Tibial nerve (tissue), 4 donors: ENCODE measurements at regions not wholly inside any gene's neighbourhood (a gene's known extent, or its start where the extent isn't known, plus 50 kb on each side); places are given as distances from the start of the nearest gene placed in this dataset.

Experiments used
- DNase-seq, 2 donors: peaks; one replicate each; pipeline ENCODE4 v3.0.0-alpha.2; 2019; ENCODE audit warnings: low spot score in 2 of 2
- H3K27ac ChIP-seq, 4 donors: fragments of 200-600 bp; sonication (generic) in 3 of 4; one replicate each; pipeline ENCODE4 v1.5.1; 2017 to 2019; ENCODE audit warnings: mild to moderate bottlenecking in 1 of 4
- H3K27me3 ChIP-seq, 2 donors: fragments of 200-600 bp; sonication (generic) in 1 of 2; one replicate each; pipeline versions ENCODE4 v1.5.1 to v1.6.0; 2017 to 2019
- H3K36me3 ChIP-seq, 3 donors: fragments of 200-600 bp; sonication (generic); one replicate each; pipeline ENCODE4 v1.5.1; 2018 to 2019
- H3K4me1 ChIP-seq, 4 donors: fragments of 200-600 bp; sonication (generic) in 3 of 4; one replicate each; pipeline ENCODE4 v1.5.1; 2017 to 2019
- H3K4me3 ChIP-seq, 4 donors: fragments of 200-600 bp; sonication (generic) in 3 of 4; one replicate each; pipeline ENCODE4 v1.5.1; 2017 to 2019; ENCODE audit warnings: mild to moderate bottlenecking in 1 of 4, moderate library complexity in 1 of 4
- H3K9me3 ChIP-seq, 4 donors: fragments of 200-600 bp; sonication (generic) in 3 of 4; one replicate each; pipeline ENCODE4 v1.5.1; 2017 to 2019
- CTCF ChIP-seq, 5 experiments: fragments of 200-600 bp in 3 of 5; fragments of 450-650 bp in 2 of 5; sonication (generic) in 3 of 5; IDR thresholded peaks; one replicate each; pipeline ENCODE4 v1.5.1; 2016 to 2019; ENCODE audit warnings: antibody characterized with exemption in 5 of 5, mild to moderate bottlenecking in 3 of 5, moderate library complexity in 2 of 5
- EP300 ChIP-seq, 2 donors: sonication (generic); formaldehyde crosslinking; IDR thresholded peaks; one replicate each; pipeline ENCODE4 v1.6.1; 2017; ENCODE audit warnings: antibody characterized with exemption in 2 of 2, mild to moderate bottlenecking in 1 of 2
- POLR2A ChIP-seq, 2 donors: fragments of 450-650 bp; IDR thresholded peaks; one replicate each; pipeline ENCODE4 v1.6.1; 2017; ENCODE audit warnings: antibody characterized with exemption in 2 of 2, mild to moderate bottlenecking in 2 of 2, moderate library complexity in 2 of 2
- WGBS, 2 donors: methylation state at CpG; one replicate each; pipeline ENCODE4 v1.1.5; 2018; 5-methylcytosine and 5-hydroxymethylcytosine counted together

DNA sequence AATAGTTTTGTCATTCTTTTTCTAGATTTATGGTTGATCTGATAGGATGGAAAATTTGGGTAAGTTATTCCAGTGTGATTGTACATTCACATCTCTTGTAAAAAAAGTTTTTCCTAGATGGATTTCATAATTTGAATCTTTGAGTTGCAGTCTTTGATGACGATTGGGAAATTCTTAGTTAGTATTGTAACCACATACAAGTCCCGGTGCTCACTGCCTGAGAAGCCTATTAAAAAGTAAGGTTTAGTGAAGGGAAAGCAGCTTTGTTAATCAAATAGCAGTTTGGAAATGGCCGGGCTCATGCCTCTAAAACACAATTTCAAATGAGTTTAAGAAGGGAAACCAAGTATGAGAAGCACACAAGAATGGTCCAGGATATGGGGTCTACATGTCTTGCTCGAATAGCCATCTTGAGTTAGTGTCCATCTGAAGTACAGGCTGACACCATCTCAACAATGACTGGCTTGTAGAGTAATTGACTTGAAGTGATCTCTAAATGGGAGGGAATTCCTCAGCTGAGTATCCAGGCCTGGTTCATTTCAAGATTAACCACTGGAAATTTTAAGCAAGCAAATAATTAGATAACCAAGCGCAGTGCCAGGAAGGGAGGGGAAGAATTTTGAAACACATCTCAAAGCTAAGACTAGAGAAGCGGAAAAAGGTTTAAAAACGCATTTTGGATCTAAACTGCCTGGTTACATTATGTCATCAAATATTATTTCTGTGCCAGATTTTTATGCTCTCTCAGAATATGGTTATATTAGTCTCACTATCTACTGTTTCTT lies 1145.6 kb upstream of the MIR17HG start:
- H3K4me1 ChIP-seq = no peaks in the 10 kb centered on the region
- no peak overlapping the region for H3K27ac ChIP-seq
- H3K27me3 ChIP-seq = no peaks in the 10 kb centered on the region
- WGBS, 2 donors = 58 to 59% methylated on average over 7 of the region's 7 CpGs
- no peak for DNase-seq
- TF ChIP-seq EP300 (IDR thresholded peaks at IDR 0.05) = no peak
- no peak for TF ChIP-seq POLR2A (IDR thresholded peaks at IDR 0.05)
- TF ChIP-seq CTCF (IDR thresholded peaks at IDR 0.05) = no peak
- H3K4me3 ChIP-seq = no peak overlapping the region
- no peaks in the 10 kb centered on the region for H3K9me3 ChIP-seq
- H3K36me3 ChIP-seq = no peaks in the 10 kb centered on the region

- Histone ChIP-seq H3K27me3 (no peaks in the 10 kb centered on the region), H3K36me3 (no peaks in the 10 kb centered on the region), H3K4me3 (no peak overlapping the region), H3K4me1 (no peaks in the 10 kb centered on the region), H3K9me3 (no peaks in the 10 kb centered on the region), H3K27ac (no peak overlapping the region)
- no peak for DNase-seq
- no peak for TF ChIP-seq CTCF (IDR thresholded peaks at IDR 0.05)
- TF ChIP-seq EP300 (IDR thresholded peaks at IDR 0.05) = no peak
- no peak for TF ChIP-seq POLR2A (IDR thresholded peaks at IDR 0.05)
- 50 to 53% methylated on average over 1 of the region's 1 CpG for WGBS, 2 donors
These were observed 1142.4 kb upstream of the MIR17HG start for GRCh38 chr13:90205081-90205480.

DNA sequence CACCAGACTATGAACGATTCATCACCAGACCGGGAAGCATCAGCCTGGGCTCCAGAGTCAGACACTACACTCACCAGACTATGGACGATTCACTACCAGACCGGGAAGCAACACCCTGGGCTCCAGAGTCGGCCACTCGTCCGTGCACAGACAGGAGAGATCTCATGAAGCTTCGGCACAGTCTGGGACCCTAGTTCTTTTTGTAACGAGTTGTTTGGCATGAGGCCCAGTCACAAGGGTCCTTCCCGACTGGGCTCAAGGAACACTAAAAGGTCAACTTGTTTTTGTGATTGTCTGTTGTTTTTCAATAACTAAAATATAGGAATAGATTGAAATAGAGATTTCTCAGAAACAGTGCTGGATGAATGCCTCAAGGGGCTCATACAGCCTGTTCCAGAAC lies 1141.6 kb upstream of the MIR17HG start:
- Histone ChIP-seq H3K4me3 (no peak overlapping the region), H3K27me3 (no peaks in the 10 kb centered on the region), H3K9me3 (no peaks in the 10 kb centered on the region), H3K27ac (no peak overlapping the region), H3K36me3 (no peaks in the 10 kb centered on the region), H3K4me1 (no peaks in the 10 kb centered on the region)
- TF ChIP-seq POLR2A (IDR thresholded peaks at IDR 0.05) (no peak), CTCF (IDR thresholded peaks at IDR 0.05) (no peak), EP300 (IDR thresholded peaks at IDR 0.05) (no peak)
- WGBS, 2 donors = 75 to 77% methylated on average over 10 of the region's 10 CpGs
- DNase-seq = no peak

DNA sequence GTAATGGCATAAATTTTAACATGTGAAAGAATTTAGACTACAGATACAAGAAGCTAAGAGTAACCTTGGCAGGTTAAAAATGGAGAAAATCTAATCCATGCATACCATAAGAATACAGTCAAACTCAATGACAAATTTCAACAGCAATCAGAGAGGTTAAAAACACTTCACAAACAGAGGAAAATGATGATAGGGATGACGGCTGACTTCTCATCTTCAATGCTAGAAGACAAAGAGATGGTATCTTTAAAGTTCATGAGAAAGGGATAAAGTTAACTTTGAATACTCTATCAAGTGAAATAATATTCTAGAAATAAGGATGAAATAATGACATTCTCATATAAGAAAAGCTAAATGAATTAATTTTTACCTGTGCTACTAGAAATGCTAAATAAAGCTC lies 1130.2 kb upstream of the MIR17HG start:
- 86 to 92% methylated on average over 1 of the region's 1 CpG for WGBS, 2 donors

More for the DNA sequence above, 1130.2 kb upstream of the MIR17HG start:
- no peaks in the 10 kb centered on the region for H3K36me3 ChIP-seq
- no peak overlapping the region for H3K27ac ChIP-seq
- DNase-seq = no peak
- no peak for TF ChIP-seq POLR2A (IDR thresholded peaks at IDR 0.05)
- no peak for TF ChIP-seq EP300 (IDR thresholded peaks at IDR 0.05)
- TF ChIP-seq CTCF (IDR thresholded peaks at IDR 0.05) = no peak
- H3K4me1 ChIP-seq = no peaks in the 10 kb centered on the region
- no peaks in the 10 kb centered on the region for H3K27me3 ChIP-seq
- no peaks in the 10 kb centered on the region for H3K9me3 ChIP-seq
- no peak overlapping the region for H3K4me3 ChIP-seq
